CD14-positive monocyte (primary cell): ENCODE measurements at regions not wholly inside any gene's neighbourhood (a gene's known extent, or its start where the extent isn't known, plus 50 kb on each side); places are given as distances from the start of the nearest gene placed in this dataset.

Experiments used
- DNase-seq, 3 donors: peaks; one replicate each; pipeline ENCODE4 v3.0.0-alpha.2; 2011 to 2022
- H2AFZ ChIP-seq: 2 replicates; pipeline ENCODE4 v1.6.0; 2012; ENCODE audit warnings: mild to moderate bottlenecking, low read depth, low read length, inconsistent platforms; ENCODE audit not compliant: insufficient read depth, poor library complexity, severe bottlenecking
- H3K27ac ChIP-seq, 2 donors: 1 replicate in 1 of 2; 2 replicates in 1 of 2; pipeline ENCODE4 v1.5.1; 2012 to 2013; ENCODE audit warnings: low read length in 2 of 2, control low read depth in 1 of 2, inconsistent platforms in 1 of 2, low read depth in 1 of 2, mild to moderate bottlenecking in 1 of 2
- H3K27me3 ChIP-seq, 2 donors: one replicate each; pipeline versions ENCODE4 v1.6.0 to v1.6.1; 2011 to 2013; ENCODE audit warnings: low read length in 2 of 2; ENCODE audit not compliant: control insufficient read depth in 2 of 2, insufficient read depth in 2 of 2
- H3K36me3 ChIP-seq, 2 donors: replicated peaks in 1 of 2; 1 replicate in 1 of 2; 2 replicates in 1 of 2; pipeline versions ENCODE4 v1.5.1 to v1.6.1; 2012 to 2013; ENCODE audit warnings: low read length in 2 of 2, control low read depth in 1 of 2, inconsistent platforms in 1 of 2, mild to moderate bottlenecking in 1 of 2; ENCODE audit not compliant: insufficient read depth in 2 of 2, control insufficient read depth in 1 of 2
- H3K4me1 ChIP-seq, 2 donors: 1 replicate in 1 of 2; 2 replicates in 1 of 2; pipeline versions ENCODE4 v1.5.1 to v1.6.1; 2012 to 2013; ENCODE audit warnings: low read length in 2 of 2, control low read depth in 1 of 2, inconsistent platforms in 1 of 2, mild to moderate bottlenecking in 1 of 2, moderate library complexity in 1 of 2; ENCODE audit not compliant: insufficient read depth in 2 of 2, control insufficient read depth in 1 of 2
- H3K4me2 ChIP-seq: replicated peaks from 2 replicates; pipeline ENCODE3; 2012; ENCODE audit warnings: low read length, moderate library complexity, mild to moderate bottlenecking; ENCODE audit not compliant: poor library complexity, severe bottlenecking; ENCODE audit errors: extremely low read depth
- H3K4me3 ChIP-seq, 3 experiments: fragments of 200-600 bp in 1 of 3; sonication (generic) in 1 of 3; replicated peaks in 1 of 3; 1 replicate in 2 of 3; 2 replicates in 1 of 3; pipeline ENCODE4 v1.5.1; 2011 to 2013; ENCODE audit warnings: low read length in 3 of 3, mild to moderate bottlenecking in 3 of 3, control low read depth in 2 of 3, low read depth in 2 of 3, inconsistent platforms in 1 of 3, moderate library complexity in 1 of 3
- H3K79me2 ChIP-seq: 2 replicates; pipeline ENCODE4 v1.6.0; 2012; ENCODE audit warnings: mild to moderate bottlenecking, control low read depth, inconsistent platforms, low read length, moderate library complexity; ENCODE audit not compliant: insufficient read depth
- H3K9ac ChIP-seq: 2 replicates; pipeline ENCODE4 v1.6.0; 2017; ENCODE audit warnings: low read length, mild to moderate bottlenecking; ENCODE audit not compliant: insufficient read depth, poor library complexity, severe bottlenecking
- H3K9me3 ChIP-seq, 2 donors: replicated peaks in 1 of 2; 1 replicate in 1 of 2; 2 replicates in 1 of 2; pipeline versions ENCODE4 v1.5.1 to v1.6.1; 2012 to 2013; ENCODE audit warnings: low read length in 2 of 2, control low read depth in 1 of 2; ENCODE audit not compliant: control insufficient read depth in 1 of 2, insufficient read depth in 1 of 2
- H4K20me1 ChIP-seq: 2 replicates; pipeline ENCODE4 v1.6.0; 2012; ENCODE audit warnings: mild to moderate bottlenecking, low read length, control low read depth, moderate library complexity; ENCODE audit not compliant: insufficient read depth
- H3K27ac Mint-ChIP-seq, 7 donors: one replicate each; pipeline ENCODE4 v1.8.0; 2020; ENCODE audit warnings: mild to moderate bottlenecking in 7 of 7, mixed read lengths in 7 of 7, moderate library complexity in 6 of 7, inconsistent platforms in 2 of 7
- H3K27me3 Mint-ChIP-seq, 3 donors: one replicate each; pipeline ENCODE4 v1.8.0; 2021 to 2022; ENCODE audit warnings: low read depth in 3 of 3, mild to moderate bottlenecking in 3 of 3, mixed read lengths in 3 of 3, moderate library complexity in 3 of 3, inconsistent platforms in 1 of 3
- H3K36me3 Mint-ChIP-seq, 2 donors: one replicate each; pipeline ENCODE4 v1.8.0; 2020; ENCODE audit warnings: mixed read lengths in 2 of 2, inconsistent platforms in 1 of 2, mild to moderate bottlenecking in 1 of 2
- H3K4me1 Mint-ChIP-seq: one replicate; pipeline ENCODE4 v1.8.0; 2020; ENCODE audit warnings: mild to moderate bottlenecking, mixed read lengths
- H3K4me3 Mint-ChIP-seq, 2 donors: one replicate each; pipeline ENCODE4 v1.8.0; 2020; ENCODE audit warnings: mild to moderate bottlenecking in 2 of 2, mixed read lengths in 2 of 2, moderate library complexity in 1 of 2
- H3K9me3 Mint-ChIP-seq, 7 donors: one replicate each; pipeline ENCODE4 v1.8.0; 2020 to 2022; ENCODE audit warnings: mixed read lengths in 7 of 7, mild to moderate bottlenecking in 6 of 7, moderate library complexity in 6 of 7, inconsistent platforms in 2 of 7
- CTCF ChIP-seq: fragments of 200-600 bp; IDR thresholded peaks from one replicate; pipeline ENCODE4 v1.8.0; 2022; ENCODE audit warnings: antibody characterized with exemption, mild to moderate bottlenecking
- WGBS: methylation state at CpG from one replicate; pipeline ENCODE4 v1.1.5; 2013; ENCODE audit warnings: missing lambda C conversion rate; ENCODE audit not compliant: insufficient coverage; 5-methylcytosine and 5-hydroxymethylcytosine counted together
- intact Hi-C, 2 donors: fragments of 100-400 bp; cut with micrococcal nuclease; formaldehyde crosslinking; loops; one replicate each; pipeline versions ENCODE4 v1.15.0 to v1.15.1; 2023

- H3K36me3 ChIP-seq, result no peaks in the 10 kb centered on the region
- H3K4me3 ChIP-seq, result no peak overlapping the region
- DNase-seq, result no peak
- H3K4me1 ChIP-seq, result no peaks in the 10 kb centered on the region
- H3K27me3 ChIP-seq, result no peaks in the 10 kb centered on the region
- H2AFZ ChIP-seq, result no peak overlapping the region
- WGBS, result no CpG with 5 or more reads among the region's 3 CpGs
- H3K4me1 Mint-ChIP-seq, result no peaks in the 10 kb centered on the region
- no peaks in the 10 kb centered on the region for H3K36me3 Mint-ChIP-seq
- H4K20me1 ChIP-seq, result no peaks in the 10 kb centered on the region
- peaks cover 0 to 3% (median 0%) of the 10 kb centered on the region in 3 donors for H3K27me3 Mint-ChIP-seq
- no peak overlapping the region for H3K4me3 Mint-ChIP-seq
- H3K79me2 ChIP-seq, result no peaks in the 10 kb centered on the region
- peaks cover 0 to 4% (median 2%) of the 10 kb centered on the region in 7 donors for H3K9me3 Mint-ChIP-seq
- no peak overlapping the region for H3K27ac Mint-ChIP-seq
- no peak overlapping the region for H3K27ac ChIP-seq
- H3K9me3 ChIP-seq, result no peaks in the 10 kb centered on the region
- TF ChIP-seq CTCF, result no peak
- H3K9ac ChIP-seq, result no peak overlapping the region
- intact Hi-C loops, result no loop called here
- no peak overlapping the region for H3K4me2 ChIP-seq
These were observed 606.0 kb upstream of the BTBD3 start for GRCh38 chr20:11311659-11312224.

GRCh38 chr20:11315525-11315924 lies 602.2 kb upstream of the BTBD3 start:
- H3K27me3 ChIP-seq, result no peaks in the 10 kb centered on the region
- Mint-ChIP-seq H3K4me1 (no peaks in the 10 kb centered on the region), H3K4me3 (no peak overlapping the region), H3K9me3 (peaks cover 0 to 7% (median 2%) of the 10 kb centered on the region in 7 donors), H3K36me3 (no peaks in the 10 kb centered on the region), H3K27ac (no peak overlapping the region), H3K27me3 (peaks cover 0 to 3% (median 2%) of the 10 kb centered on the region in 3 donors)
- no peaks in the 10 kb centered on the region for H3K36me3 ChIP-seq
- WGBS, result no CpG with 5 or more reads among the region's 2 CpGs
- no peak for DNase-seq
- H3K27ac ChIP-seq, result no peak overlapping the region
- intact Hi-C loops, result no loop called here
- H3K4me3 ChIP-seq, result no peak overlapping the region
- no peak overlapping the region for H3K4me2 ChIP-seq
- no peak for TF ChIP-seq CTCF
- H3K4me1 ChIP-seq, result no peaks in the 10 kb centered on the region
- H3K9me3 ChIP-seq, result peaks cover 3 to 8% of the 10 kb centered on the region in 2 donors
- H3K9ac ChIP-seq, result no peak overlapping the region
- H3K79me2 ChIP-seq, result no peaks in the 10 kb centered on the region
- H4K20me1 ChIP-seq, result no peaks in the 10 kb centered on the region
- no peak overlapping the region for H2AFZ ChIP-seq
